ENCODE measurements at regions not wholly inside any gene's neighbourhood (a gene's known extent, or its start where the extent isn't known, plus 50 kb on each side); places are given as distances from the start of the nearest gene placed in this dataset.

DNA sequence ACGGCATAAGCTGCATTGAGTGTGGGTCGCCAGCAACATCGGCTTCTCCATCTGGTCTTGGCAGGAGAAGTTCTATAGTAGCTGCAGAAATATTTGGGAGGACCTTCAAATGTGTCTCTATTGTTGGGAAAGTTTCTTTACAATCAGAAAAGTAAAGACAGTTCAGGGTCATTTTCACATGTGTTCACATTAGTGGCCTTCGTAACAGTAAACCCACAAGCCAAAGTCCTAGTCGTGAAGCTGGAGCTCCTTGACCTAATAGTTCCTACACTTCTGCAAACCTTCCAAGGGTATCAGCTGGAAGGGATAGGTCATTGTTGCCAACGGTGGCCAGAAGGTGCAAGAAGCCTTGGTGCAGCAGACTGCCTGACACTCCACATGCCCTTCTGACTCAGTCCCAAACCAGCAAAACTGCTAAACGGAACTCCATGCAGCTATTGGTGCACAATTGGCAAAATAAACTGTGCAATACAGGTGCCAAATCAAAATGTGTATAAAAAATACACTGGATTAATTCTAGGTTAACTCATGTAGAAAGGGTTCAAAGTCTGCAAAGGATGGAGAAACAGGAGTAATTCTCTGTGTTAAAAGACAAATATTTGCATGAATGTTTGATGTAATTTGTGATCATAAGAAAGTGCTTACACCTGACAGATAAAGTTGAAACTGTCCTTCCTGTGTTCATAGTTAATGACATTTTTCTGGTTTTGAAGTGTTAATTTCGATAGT is 102.8 kb upstream of the EGFR start:
- no peak for DNase-seq

More for the DNA sequence above, 102.8 kb upstream of the EGFR start:
- Histone ChIP-seq H2AFZ (replicated peaks; ENCODE audit: low read length, poor library complexity) (no peak overlapping the region), H4K8ac (ENCODE audit: low read depth in 2 of 2, low read length in 2 of 2) (no peak overlapping the region), H3K9ac (ENCODE audit: low read depth, low read length) (no peak overlapping the region), H3K23ac (ENCODE audit: low read depth, low read length) (no peak overlapping the region), H2AK5ac (ENCODE audit: low read depth, low read length) (no peak overlapping the region), H2BK120ac (ENCODE audit: low read depth, low read length) (no peak overlapping the region), H3K9me3 (ENCODE audit: control insufficient read depth, insufficient read depth, low read length) (no peaks in the 10 kb centered on the region), H3K18ac (ENCODE audit: low read depth, low read length) (no peak overlapping the region), H3K4me3 (ENCODE audit: insufficient read depth, low read depth, low read length) (no peak overlapping the region), H4K91ac (ENCODE audit: insufficient read depth, low read depth, low read length) (no peak overlapping the region), H3K9me1 (ENCODE audit: insufficient read depth, low read length) (no peaks in the 10 kb centered on the region), H3K27ac (ENCODE audit: insufficient read depth, low read length) (no peak overlapping the region), H3K14ac (replicated peaks; ENCODE audit: low read depth, low read length) (no peak overlapping the region), H2BK5ac (ENCODE audit: low read depth, low read length, poor library complexity, severe bottlenecking) (no peak overlapping the region), H4K20me1 (ENCODE audit: insufficient read depth, low read length) (no peaks in the 10 kb centered on the region), H3K4ac (ENCODE audit: low read depth, low read length) (no peak overlapping the region), H3K27me3 (ENCODE audit: control insufficient read depth, insufficient read depth, low read length) (no peaks in the 10 kb centered on the region), H3K56ac (ENCODE audit: extremely low read depth, insufficient read depth, low read length) (no peak overlapping the region), H2AK9ac (replicated peaks; ENCODE audit: low read depth, low read length, poor library complexity) (no peak overlapping the region), H4K5ac (ENCODE audit: low read depth, low read length) (no peak overlapping the region), H3K4me1 (ENCODE audit: control insufficient read depth, insufficient read depth, low read length) (no peaks in the 10 kb centered on the region), H2BK15ac (ENCODE audit: low read depth, low read length) (no peak overlapping the region), H3K79me1 (ENCODE audit: low read depth in 1 of 2, low read length in 2 of 2) (no peaks in the 10 kb centered on the region), H2BK20ac (ENCODE audit: low read depth, low read length) (no peak overlapping the region), H3K36me3 (ENCODE audit: control insufficient read depth, insufficient read depth, low read length) (no peaks in the 10 kb centered on the region), H3K4me2 (ENCODE audit: low read depth, low read length) (no peak overlapping the region)
- in situ Hi-C loops (cut with MboI; ENCODE audit: low sequenced_read_pairs) (no loop called here), dilution Hi-C loops (cut with HindIII; ENCODE audit: low sequenced_read_pairs, unreplicated experiment) (no loop called here), intact Hi-C loops (cut with micrococcal nuclease) (no loop called here)
- no peak for ATAC-seq (ENCODE audit: low read depth)
- TF ChIP-seq MXI1 (IDR thresholded peaks at IDR 0.05; ENCODE audit: borderline replicate concordance, low read depth, low read length) = no peak
- no peak for TF ChIP-seq NFE2L2 (IDR thresholded peaks at IDR 0.05; ENCODE audit: low read depth, low read length)
- no peak for TF ChIP-seq MAZ (IDR thresholded peaks at IDR 0.05; ENCODE audit: borderline replicate concordance, low read depth, low read length)
- TF ChIP-seq RAD21 (IDR thresholded peaks at IDR 0.05; ENCODE audit: low read length) = no peak
- no peak for TF ChIP-seq FOS (IDR thresholded peaks at IDR 0.05; ENCODE audit: low read depth, low read length)
- TF ChIP-seq RFX5 (IDR thresholded peaks at IDR 0.05; ENCODE audit: low read depth, low read length) = no peak
- TF ChIP-seq CEBPB (IDR thresholded peaks at IDR 0.05; ENCODE audit: low read depth, low read length) = no peak
- TF ChIP-seq BHLHE40 (IDR thresholded peaks at IDR 0.05; ENCODE audit: low read depth, low read length) = no peak
- TF ChIP-seq, protein P1, sequence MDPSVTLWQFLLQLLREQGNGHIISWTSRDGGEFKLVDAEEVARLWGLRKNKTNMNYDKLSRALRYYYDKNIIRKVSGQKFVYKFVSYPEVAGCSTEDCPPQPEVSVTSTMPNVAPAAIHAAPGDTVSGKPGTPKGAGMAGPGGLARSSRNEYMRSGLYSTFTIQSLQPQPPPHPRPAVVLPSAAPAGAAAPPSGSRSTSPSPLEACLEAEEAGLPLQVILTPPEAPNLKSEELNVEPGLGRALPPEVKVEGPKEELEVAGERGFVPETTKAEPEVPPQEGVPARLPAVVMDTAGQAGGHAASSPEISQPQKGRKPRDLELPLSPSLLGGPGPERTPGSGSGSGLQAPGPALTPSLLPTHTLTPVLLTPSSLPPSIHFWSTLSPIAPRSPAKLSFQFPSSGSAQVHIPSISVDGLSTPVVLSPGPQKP (IDR thresholded peaks at IDR 0.05; ENCODE audit: borderline replicate concordance, low read depth, low read length) = no peak
- no peak for TF ChIP-seq RCOR1 (IDR thresholded peaks at IDR 0.05; ENCODE audit: insufficient replicate concordance, low read length)
- no peak for TF ChIP-seq MAFK (IDR thresholded peaks at IDR 0.05; ENCODE audit: low read depth, low read length)
- TF ChIP-seq POLR2A (IDR thresholded peaks at IDR 0.05; ENCODE audit: low read depth, low read length) = no peak
- ChIA-PET CTCF (no interaction called here), POLR2A (ENCODE audit: unreplicated experiment) (no interaction called here)
- 100% methylated on average over 2 of the region's 8 CpGs; no CpG with 5 or more reads in 1 of the 2 experiments for WGBS, 2 experiments (ENCODE audit: extremely low coverage in 2 of 2, insufficient read length in 1 of 2)
- no TSS peak for BruUV-seq (replicated peaks)

All from IMR-90 (cell line).